ENCODE measurements at regions not wholly inside any gene's neighbourhood (a gene's known extent, or its start where the extent isn't known, plus 50 kb on each side); places are given as distances from the start of the nearest gene placed in this dataset.
"Not testable (repeated sequence)": the region's sequence is repeated elsewhere in the genome, so short reads cannot be mapped to it uniquely, and the experiment has no call there.

DNA sequence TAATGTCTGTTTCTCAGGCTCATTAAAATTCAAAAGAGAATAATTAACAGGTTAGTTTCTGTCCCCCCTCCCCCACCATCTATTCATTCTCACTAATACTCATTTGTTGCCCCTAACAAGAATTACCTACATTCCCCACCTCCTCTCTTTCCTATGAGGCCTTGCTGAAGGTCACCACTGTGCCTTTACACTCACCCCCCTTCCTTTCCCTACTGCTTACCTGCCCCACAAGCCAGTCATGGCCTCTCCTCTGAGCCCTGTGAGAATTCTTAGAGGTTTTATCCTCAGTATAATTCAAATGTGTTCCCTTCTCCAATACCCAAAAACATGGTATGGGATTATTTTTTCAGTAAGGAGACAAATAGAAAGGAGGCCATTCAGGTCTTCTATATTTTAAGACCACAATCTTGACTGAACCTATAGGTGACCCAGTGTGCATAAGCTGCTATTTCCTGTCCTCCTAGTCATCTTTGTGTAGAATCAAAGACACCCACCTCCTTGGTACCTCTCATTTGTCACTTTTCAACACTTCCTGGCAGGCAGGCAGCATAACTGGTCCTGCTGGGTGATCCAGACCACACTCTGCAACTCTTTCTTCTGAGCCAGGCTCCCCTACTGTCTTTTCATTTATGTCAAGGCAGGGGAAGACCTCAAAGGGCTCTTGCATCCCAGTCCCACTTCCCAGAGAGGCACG lies 55.8 kb upstream of the PLGLB2 start:
- DNase-seq = not testable (repeated sequence)

DNA sequence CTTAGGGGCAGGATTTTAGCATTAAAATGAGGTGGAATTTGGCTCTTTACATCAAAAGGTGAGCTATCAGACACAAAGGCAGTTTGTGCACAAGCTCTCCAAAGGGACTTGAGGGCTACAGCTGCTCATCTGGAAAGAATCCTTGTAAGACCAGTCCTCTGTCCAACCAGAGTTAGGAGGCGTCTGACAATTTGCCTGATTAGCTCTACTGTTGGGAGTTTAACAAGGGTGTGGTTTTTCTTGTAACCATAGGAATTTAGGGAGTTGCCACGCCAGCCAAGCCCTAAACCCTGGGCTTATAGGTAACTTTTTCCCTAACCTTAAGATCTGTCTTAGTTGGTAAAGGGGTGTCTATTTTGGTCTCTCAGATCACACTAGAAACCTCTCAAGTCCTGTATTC lies 55.0 kb upstream of the PLGLB2 start:
- DNase-seq = not testable (repeated sequence)

DNA sequence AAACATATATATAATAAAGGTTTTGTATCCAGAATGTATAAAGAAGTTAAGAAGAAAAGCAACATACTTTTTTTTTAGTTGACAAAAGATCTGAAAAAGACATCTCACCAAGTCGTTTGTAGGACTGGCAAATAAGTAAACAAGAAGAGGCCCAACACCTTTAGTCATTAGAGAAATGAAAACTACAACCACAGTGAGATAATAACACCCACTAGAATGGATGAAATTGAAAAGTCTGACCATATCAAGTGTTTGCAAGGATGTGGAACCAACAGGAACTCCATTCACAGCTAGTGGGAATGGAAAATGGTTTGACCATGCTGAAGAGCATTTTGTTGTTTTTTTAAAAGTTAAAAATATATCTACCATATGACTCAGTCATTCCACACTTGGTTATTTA lies 54.0 kb upstream of the PLGLB2 start:
- not testable (repeated sequence) for DNase-seq

DNA sequence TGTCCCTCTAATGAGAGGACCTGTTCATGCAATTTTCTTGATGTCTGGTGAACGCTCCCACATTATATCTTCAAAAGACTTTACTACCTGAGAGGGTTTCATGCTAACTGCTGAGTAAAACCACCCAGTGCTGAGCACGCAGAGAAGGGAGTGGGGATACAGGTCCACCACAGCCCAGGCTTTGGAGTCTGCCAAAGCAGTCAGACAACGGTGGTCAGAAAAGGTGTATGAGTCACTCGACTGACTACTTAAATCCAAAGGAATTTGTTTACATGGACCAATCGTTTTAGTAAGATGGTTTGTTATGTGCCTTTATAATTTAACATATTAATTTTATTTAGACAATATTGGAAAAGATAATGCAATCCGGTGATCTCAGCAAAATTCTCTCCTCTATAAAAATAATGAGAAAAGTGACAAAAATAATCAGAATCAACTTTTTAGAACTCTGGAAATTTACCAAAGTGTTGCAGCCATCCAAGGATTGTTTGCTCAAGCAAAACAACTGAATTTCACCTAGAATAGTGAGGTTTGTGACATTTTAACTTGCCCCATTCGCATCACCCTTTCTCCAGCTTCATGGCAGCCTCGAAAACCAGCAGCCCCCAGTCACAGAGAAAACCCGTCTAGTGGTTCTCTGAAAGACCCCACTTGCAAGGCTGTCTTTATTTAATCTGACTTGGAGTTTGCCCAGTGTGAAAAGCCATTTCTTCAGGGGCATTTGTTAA lies 52.1 kb upstream of the PLGLB2 start:
- DNase-seq = not testable (repeated sequence)
